Mononuclear cell (primary cell): ENCODE measurements at regions not wholly inside any gene's neighbourhood (a gene's known extent, or its start where the extent isn't known, plus 50 kb on each side); places are given as distances from the start of the nearest gene placed in this dataset.

Experiments used
- H3K27me3 ChIP-seq: 2 replicates; pipeline ENCODE4 v1.6.0; 2011; ENCODE audit warnings: low read length, control low read depth; ENCODE audit not compliant: insufficient read depth
- H3K4me1 ChIP-seq: 2 replicates; pipeline ENCODE4 v1.5.1; 2011; ENCODE audit warnings: mild to moderate bottlenecking, low read length, control low read depth; ENCODE audit not compliant: insufficient read depth
- H3K4me3 ChIP-seq: 2 replicates; pipeline ENCODE4 v1.5.1; 2011; ENCODE audit warnings: mild to moderate bottlenecking, low read length, moderate library complexity
- H3K9me3 ChIP-seq: 2 replicates; pipeline ENCODE4 v1.5.1; 2011; ENCODE audit warnings: low read depth, mild to moderate bottlenecking, control low read depth, low read length

DNA sequence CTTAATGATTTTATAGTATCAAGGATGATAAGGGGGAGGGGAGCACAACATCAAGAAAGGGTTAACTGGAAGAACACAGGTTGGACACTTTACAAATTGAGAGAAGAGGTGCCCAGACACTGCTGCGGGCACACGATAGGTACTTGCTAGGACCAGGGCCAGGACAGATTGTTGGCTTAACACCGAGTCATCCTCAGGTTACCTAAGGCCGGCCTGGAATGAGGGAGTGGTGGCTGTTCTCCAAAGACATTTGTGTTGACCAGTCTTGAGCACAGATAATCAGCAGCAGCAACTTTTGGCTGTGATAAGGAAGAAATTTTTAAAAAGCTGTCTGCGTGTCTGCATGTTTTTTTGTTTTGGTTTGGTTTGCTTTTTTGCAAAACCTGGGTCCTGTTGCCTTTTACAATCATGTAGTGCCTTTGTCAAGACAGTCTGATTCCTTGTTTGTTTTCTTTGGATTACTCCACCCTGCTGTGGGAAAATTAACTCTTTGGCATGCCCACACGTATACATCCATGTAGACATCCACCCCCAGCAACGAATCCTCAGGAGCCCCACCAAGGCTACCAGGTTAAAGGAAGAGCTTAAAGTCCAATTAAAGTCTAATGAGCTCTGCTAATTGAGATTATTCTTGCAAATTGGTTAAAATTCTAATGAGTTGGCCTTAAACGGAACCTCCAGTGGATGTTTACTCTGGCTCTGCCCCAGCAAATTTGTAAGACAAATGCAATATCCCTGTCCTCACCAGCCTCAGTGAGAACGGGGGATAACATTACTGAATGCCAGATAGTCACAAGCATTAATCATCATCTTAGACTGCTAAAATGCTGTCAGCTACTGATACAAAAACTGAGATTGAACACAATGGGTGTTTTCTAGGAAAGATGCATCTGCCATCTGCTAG lies 382.3 kb downstream of the ACTL7B start:
- H3K27me3 ChIP-seq: no peaks in the 10 kb centered on the region
- H3K9me3 ChIP-seq: no peaks in the 10 kb centered on the region
- no peak overlapping the region for H3K4me3 ChIP-seq
- H3K4me1 ChIP-seq: peaks cover 16% of the 10 kb centered on the region

DNA sequence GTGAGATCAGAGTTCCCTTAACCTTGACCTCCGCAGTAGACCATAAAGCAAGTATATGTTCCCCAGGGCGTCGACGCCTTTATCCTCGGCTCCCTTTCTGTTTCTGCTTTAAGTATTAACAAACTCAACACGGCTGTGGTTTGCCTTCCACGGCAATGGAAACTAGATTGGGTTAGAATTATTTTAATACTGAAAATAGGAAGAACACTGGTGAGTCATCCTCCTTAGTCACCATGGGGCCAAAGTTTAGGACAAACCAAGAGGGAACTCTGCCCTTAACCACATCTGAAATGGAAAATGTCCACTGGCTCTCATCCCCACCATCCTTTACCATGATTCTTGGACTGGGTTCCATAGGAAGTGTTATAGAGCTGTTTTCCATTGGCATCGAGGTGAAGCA lies 386.1 kb downstream of the ACTL7B start:
- H3K27me3 ChIP-seq: no peaks in the 10 kb centered on the region
- H3K4me1 ChIP-seq: peaks cover 16% of the 10 kb centered on the region
- H3K4me3 ChIP-seq: no peak overlapping the region
- H3K9me3 ChIP-seq: no peaks in the 10 kb centered on the region

- Histone ChIP-seq H3K4me3 (no peak overlapping the region), H3K27me3 (no peaks in the 10 kb centered on the region), H3K4me1 (peaks cover 16% of the 10 kb centered on the region), H3K9me3 (no peaks in the 10 kb centered on the region)
Measured at GRCh38 chr9:108468364-108468763, 387.4 kb downstream of the ACTL7B start.

- H3K4me3 ChIP-seq: no peak overlapping the region
- H3K9me3 ChIP-seq: no peaks in the 10 kb centered on the region
- H3K27me3 ChIP-seq: no peaks in the 10 kb centered on the region
- H3K4me1 ChIP-seq: peaks cover 16% of the 10 kb centered on the region
Measured at GRCh38 chr9:108467653-108468324, 388.0 kb downstream of the ACTL7B start.

DNA sequence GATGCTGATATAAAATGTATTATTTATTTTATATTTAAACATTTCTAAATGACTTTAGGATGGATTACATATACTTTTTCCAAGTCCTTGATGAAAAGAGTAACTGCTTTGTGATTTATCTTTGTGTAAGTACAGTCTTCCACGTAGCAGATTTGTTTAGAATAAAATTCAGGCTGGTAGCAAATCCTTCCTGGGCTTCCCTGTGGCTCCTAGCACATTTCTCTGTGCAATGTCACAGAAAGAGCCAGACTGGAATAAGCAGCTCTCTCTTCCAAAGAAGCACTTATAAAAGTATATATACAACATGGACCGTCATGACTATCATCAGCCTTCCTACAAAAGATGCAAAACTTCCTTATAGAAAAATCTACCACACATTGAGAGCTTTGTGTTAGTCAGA lies 388.6 kb downstream of the ACTL7B start:
- no peaks in the 10 kb centered on the region for H3K9me3 ChIP-seq
- no peak overlapping the region for H3K4me3 ChIP-seq
- peaks cover 16% of the 10 kb centered on the region for H3K4me1 ChIP-seq
- no peaks in the 10 kb centered on the region for H3K27me3 ChIP-seq

DNA sequence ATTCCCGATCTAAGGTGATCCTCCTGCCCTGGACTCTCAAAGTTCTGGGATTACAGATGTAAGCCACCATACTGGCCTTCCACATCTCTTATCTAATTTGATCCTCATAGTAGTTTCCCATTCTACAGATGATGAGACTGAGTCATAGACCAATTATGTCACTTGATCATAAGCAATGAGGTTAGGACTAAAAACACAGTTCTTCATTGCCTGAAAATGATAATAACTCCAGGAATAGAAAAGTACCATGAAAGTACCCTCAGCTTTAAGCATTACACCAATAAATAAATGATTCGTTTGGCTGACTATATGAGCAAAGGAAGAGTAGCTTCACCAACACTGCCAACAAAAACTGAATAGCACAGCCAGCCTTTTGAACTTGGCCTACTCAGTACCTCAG lies 389.5 kb downstream of the ACTL7B start:
- H3K4me3 ChIP-seq: no peak overlapping the region
- H3K4me1 ChIP-seq: peaks cover 16% of the 10 kb centered on the region
- H3K27me3 ChIP-seq: no peaks in the 10 kb centered on the region
- no peaks in the 10 kb centered on the region for H3K9me3 ChIP-seq

DNA sequence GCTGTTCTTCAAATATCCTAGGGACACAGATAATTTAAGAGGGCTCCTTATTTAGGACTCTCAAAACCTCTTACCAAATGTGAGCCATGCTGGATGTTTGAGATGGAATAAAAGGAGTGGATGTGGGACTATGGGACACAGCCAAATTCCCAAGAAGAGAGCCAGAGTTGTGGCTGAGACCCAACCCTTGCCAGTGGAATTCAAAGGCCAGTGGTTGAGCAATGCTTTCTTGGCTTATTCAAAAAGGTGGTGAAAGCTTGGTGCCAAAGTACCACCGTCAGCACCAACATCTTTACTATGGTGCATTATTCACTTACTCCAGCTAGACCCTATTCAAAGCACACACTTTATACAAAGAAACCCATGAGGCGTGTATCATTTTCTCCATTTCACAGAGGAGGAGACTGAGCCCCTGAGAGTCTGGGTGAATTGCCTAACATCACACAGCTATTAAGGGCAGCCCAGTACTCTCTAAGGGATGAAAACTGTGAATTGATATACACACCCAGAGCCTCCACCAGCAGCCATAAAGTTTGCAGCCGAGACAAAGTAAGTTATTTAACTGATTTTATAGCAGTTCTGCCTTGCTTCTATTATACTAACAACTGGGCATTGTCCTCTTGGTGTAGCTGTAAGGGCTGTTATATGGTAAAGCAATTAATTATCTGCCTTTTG lies 391.7 kb downstream of the ACTL7B start:
- no peak overlapping the region for H3K4me3 ChIP-seq
- H3K4me1 ChIP-seq: peaks cover 6% of the 10 kb centered on the region
- no peaks in the 10 kb centered on the region for H3K9me3 ChIP-seq

DNA sequence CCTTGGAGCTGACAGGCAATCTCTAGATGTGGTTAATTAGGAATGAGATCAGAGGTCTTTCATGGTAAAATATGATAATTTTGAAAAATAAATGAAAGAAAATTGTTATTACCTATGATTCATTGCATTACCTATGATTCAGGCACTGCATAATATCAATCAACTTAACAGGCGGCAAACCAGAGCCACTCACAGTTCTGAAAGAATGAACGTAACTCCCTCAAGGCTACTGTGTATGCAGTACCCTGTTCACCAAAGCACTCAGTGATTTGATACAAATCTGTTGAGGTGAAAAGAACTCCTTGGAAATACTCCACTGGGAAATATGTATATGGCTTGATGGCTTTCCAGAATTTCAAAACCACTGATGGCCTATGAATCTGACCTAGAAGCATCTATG lies 398.9 kb downstream of the ACTL7B start:
- no peak overlapping the region for H3K4me3 ChIP-seq
- no peaks in the 10 kb centered on the region for H3K4me1 ChIP-seq
- no peaks in the 10 kb centered on the region for H3K9me3 ChIP-seq
- H3K27me3 ChIP-seq: no peaks in the 10 kb centered on the region

More for the DNA sequence above, 391.7 kb downstream of the ACTL7B start:
- no peaks in the 10 kb centered on the region for H3K27me3 ChIP-seq

- H3K9me3 ChIP-seq: no peaks in the 10 kb centered on the region
- no peaks in the 10 kb centered on the region for H3K4me1 ChIP-seq
- no peaks in the 10 kb centered on the region for H3K27me3 ChIP-seq
- H3K4me3 ChIP-seq: no peak overlapping the region
Measured at GRCh38 chr9:108445431-108446071, 410.2 kb downstream of the ACTL7B start.

DNA sequence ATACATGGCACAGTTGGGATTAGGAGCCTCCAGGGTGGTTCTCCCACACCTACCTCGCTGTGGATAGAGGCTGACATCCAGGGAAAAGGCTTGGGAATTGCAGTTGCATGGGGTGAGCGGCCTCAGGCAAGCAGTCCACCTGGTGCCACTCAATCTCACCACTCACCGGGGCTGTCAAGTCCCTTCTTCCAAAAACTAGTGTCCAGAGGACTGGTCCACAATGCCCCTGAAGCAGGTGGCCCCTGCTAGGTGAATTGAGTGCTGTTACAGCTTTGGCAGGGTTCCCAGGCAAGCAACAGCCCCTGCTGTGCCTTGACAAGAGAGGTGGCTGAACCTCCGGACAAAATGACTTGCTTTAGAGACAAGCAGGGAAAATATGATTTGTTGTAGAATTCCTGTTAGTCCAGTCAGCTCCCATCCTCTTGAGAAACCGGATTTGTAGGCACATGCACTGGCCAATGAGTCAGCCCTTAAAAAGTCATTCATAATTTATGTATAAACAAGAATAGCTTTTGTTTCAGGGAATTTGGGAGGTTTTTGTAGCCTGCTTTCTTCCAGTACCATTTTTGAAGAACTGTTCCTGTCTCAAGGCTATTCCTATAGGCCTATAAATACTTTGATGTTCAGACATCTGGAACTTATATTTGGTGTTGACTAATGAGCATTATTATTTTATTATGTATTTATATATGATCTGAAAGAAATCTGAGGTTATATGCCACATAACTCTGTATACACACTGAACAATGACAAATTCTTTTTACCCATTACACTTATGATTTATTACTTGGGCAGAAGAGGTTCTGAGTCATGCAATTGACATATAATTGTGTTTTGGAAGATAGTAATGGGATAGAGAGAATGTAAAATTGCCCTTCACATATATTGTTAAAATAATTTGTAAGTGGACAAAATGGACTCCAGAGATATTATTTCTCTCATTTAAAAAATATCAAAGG lies 411.1 kb downstream of the ACTL7B start:
- no peaks in the 10 kb centered on the region for H3K4me1 ChIP-seq
- no peak overlapping the region for H3K4me3 ChIP-seq
- H3K27me3 ChIP-seq: no peaks in the 10 kb centered on the region

GRCh38 chr9:108443741-108444140 lies 412.0 kb downstream of the ACTL7B start:
- H3K4me3 ChIP-seq: no peak overlapping the region
- no peaks in the 10 kb centered on the region for H3K9me3 ChIP-seq
- H3K27me3 ChIP-seq: no peaks in the 10 kb centered on the region
- H3K4me1 ChIP-seq: no peaks in the 10 kb centered on the region

More for the DNA sequence above, 411.1 kb downstream of the ACTL7B start:
- H3K9me3 ChIP-seq: no peaks in the 10 kb centered on the region

- no peak overlapping the region for H3K4me3 ChIP-seq
- H3K4me1 ChIP-seq: no peaks in the 10 kb centered on the region
- H3K27me3 ChIP-seq: no peaks in the 10 kb centered on the region
- H3K9me3 ChIP-seq: no peaks in the 10 kb centered on the region
Measured at GRCh38 chr9:108443019-108443633, 412.7 kb downstream of the ACTL7B start.

DNA sequence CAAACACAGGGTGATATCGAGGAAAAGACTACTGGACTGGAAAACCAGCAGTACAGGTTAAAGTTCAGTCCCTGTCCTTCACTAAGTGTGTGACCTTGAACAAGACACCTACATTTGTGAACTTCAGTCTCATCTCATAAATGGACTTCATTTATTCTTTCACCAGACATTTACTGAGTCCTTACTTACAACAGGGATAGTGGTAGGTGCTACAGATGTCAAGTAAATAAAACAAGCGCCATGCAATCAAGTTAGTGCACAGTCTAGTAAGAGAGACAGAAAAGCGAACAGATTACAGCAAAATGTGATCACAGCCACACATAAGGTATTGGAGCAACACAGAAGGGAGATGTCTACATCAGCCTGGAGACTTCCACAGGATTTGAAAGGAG lies 413.2 kb downstream of the ACTL7B start:
- Histone ChIP-seq H3K9me3 (no peaks in the 10 kb centered on the region), H3K27me3 (no peaks in the 10 kb centered on the region), H3K4me1 (no peaks in the 10 kb centered on the region), H3K4me3 (no peak overlapping the region)

DNA sequence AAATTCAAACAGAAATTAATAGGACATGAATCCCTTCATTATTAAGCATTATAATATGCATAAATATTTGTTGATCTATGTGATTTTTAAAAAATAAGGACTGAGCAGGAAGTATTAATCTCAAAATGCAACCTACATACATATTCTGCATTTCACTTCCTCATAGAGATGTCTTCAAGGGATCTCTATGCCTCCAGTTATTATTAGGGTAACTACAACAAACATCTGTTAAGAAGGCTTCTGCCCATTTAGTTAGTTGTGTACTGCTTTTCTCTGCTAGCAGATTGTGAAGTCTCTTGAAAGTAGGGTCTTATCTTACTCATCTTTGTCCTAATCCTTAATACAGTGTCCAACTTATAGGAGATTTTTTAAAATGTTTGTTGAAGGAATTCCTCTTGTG lies 414.1 kb downstream of the ACTL7B start:
- Histone ChIP-seq H3K4me1 (no peaks in the 10 kb centered on the region), H3K27me3 (no peaks in the 10 kb centered on the region), H3K4me3 (no peak overlapping the region), H3K9me3 (no peaks in the 10 kb centered on the region)
